ENCODE measurements at regions not wholly inside any gene's neighbourhood (a gene's known extent, or its start where the extent isn't known, plus 50 kb on each side); places are given as distances from the start of the nearest gene placed in this dataset.

DNA sequence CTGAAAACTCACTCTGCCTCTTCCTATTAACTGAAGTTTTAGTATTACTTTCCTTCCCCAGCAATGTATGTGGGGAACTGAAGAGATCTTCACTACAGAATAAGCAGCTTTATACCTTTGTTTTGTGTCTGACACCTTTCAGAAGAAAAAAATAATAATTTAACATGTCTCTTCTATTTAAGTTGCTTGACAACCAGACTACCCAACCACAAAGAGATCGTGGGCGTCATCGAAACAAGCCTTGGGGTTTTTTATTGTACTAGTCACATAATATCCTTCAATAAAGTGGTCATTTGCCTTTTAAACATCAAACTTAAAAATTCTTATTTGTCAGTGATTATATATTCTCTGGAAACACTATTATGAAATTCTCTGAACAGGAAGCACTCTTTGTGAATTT lies 123.7 kb downstream of the CHD9NB start:
- ChIA-PET POLR2A (no interaction called here), CTCF (interaction anchor here (1.6 kb wide), 1 partner anchor 16 kb away, joined by 4 read pairs; no protein-coding TSS in a partner anchor)
- no peak for DNase-seq (ENCODE audit: extremely low spot score)
- TF ChIP-seq, protein P1, sequence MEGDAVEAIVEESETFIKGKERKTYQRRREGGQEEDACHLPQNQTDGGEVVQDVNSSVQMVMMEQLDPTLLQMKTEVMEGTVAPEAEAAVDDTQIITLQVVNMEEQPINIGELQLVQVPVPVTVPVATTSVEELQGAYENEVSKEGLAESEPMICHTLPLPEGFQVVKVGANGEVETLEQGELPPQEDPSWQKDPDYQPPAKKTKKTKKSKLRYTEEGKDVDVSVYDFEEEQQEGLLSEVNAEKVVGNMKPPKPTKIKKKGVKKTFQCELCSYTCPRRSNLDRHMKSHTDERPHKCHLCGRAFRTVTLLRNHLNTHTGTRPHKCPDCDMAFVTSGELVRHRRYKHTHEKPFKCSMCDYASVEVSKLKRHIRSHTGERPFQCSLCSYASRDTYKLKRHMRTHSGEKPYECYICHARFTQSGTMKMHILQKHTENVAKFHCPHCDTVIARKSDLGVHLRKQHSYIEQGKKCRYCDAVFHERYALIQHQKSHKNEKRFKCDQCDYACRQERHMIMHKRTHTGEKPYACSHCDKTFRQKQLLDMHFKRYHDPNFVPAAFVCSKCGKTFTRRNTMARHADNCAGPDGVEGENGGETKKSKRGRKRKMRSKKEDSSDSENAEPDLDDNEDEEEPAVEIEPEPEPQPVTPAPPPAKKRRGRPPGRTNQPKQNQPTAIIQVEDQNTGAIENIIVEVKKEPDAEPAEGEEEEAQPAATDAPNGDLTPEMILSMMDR (IDR thresholded peaks at IDR 0.05; ENCODE audit: control extremely low read depth, extremely low read depth, low read depth, missing control alignments) = no peak

DNA sequence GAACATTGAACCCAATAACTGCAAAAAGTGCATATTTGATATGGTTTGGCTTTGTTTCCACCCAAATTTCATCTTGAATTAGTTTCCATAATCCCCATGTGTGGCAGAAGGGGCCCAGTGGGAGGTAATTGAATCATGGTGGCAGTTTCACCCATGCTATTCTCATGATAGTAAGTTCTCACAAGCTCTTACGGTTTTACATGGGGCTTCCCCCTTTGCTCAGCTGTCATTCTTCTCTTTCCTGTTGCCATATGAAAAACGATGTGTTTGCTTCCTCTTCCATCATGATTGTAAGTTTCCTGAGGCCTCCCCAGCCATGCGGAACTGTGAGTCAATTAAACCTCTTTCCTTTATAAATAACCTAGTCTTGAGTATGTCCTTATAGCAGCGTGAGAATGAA lies 127.6 kb downstream of the CHD9NB start:
- ChIA-PET POLR2A (no interaction called here), CTCF (no interaction called here)
- DNase-seq (ENCODE audit: extremely low spot score) = no peak
- TF ChIP-seq, protein P1 (IDR thresholded peaks at IDR 0.05; ENCODE audit: control extremely low read depth, extremely low read depth, low read depth, missing control alignments) = no peak

DNA sequence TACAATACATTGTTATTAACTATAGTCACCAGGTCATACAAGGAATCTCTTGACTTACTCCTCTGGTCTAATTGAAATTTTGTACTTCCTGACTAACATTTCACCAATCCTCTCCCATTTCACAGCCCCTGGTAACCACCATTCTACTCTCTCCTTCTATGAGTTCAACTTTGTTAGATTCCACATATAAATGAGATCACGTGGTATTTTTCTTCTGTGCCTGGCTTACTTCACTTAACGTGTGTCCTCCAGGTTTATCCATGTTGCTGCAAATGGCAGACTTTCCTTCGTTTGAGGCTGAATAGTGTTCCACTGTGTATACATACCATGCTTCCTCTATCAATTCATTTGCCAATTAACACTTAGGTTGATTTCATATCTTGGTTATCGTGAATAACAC lies 128.5 kb downstream of the CHD9NB start:
- TF ChIP-seq, protein P1 (IDR thresholded peaks at IDR 0.05; ENCODE audit: control extremely low read depth, extremely low read depth, low read depth, missing control alignments) = no peak
- DNase-seq (ENCODE audit: extremely low spot score) = no peak
- CTCF ChIA-PET = no interaction called here
- POLR2A ChIA-PET = no interaction called here

DNA sequence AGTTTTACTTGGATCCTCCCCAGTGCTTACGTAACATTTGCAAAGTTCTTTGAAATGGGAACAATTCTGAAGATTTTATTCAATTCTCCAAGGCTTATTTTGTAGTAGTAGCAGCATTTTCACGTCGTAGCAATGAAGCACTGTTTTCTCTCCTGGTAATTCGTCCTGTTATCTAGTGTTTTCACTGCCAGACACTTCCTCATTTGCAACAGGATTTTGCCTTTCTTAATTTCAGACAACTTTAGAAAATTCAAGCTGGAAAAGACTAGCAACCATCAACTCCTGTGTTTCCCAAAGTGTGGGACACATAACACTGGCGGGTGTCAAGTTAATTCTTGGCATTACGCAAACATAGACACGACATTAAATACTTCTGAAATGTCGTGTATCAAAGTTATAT lies 131.6 kb downstream of the CHD9NB start:
- ChIA-PET POLR2A (no interaction called here), CTCF (interaction anchor here (1.1 kb wide), 1 partner anchor 9 kb away, joined by 3 read pairs; no protein-coding TSS in a partner anchor)

DNA sequence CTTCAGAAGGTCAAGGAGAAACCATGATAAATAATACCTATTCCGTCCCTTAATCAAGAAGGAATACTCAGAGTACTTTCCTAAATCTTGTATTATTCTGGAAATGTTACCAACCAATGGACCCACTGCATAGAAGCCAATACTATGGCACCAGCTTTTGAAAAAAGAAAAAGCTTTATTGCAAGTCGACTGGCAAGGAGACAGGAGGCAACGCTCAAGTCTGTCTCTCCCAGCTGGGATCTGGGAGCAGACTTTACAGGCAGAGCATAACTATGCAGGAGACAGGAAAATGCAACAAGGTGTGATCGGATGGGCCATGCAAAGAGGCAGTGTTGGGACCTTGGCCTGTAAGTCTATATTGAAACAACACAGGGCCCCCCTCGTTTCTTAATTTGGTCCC lies 132.4 kb downstream of the CHD9NB start:
- POLR2A ChIA-PET = no interaction called here
- CTCF ChIA-PET = interaction anchor here (1.1 kb wide), 1 partner anchor 10 kb away, joined by 3 read pairs; no protein-coding TSS in a partner anchor
- no peak for DNase-seq (ENCODE audit: extremely low spot score)
- TF ChIP-seq, protein P1 (IDR thresholded peaks at IDR 0.05; ENCODE audit: control extremely low read depth, extremely low read depth, low read depth, missing control alignments) = no peak

More for the DNA sequence above, 131.6 kb downstream of the CHD9NB start:
- no peak for DNase-seq (ENCODE audit: extremely low spot score)
- TF ChIP-seq, protein P1 (IDR thresholded peaks at IDR 0.05; ENCODE audit: control extremely low read depth, extremely low read depth, low read depth, missing control alignments) = no peak

DNA sequence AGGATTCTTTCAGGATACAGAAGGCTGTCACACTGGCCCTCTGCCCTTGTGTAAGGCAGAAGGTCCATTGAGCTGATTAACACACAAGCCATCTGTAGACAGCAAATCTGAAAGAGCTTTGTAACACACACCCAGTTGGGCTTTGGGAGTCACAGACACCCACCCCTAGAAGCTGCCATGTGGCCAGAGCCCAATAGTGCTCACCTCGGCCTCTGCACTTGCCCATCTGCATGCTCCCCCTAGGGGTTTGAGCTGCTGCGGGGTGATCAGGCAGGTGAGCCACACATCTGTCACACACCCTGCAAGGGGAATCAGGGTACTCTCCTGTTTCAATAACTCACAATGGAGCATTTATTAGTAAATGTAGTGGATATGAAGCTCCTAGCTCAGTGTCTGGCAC lies 138.3 kb downstream of the CHD9NB start:
- TF ChIP-seq, protein P1 (IDR thresholded peaks at IDR 0.05; ENCODE audit: control extremely low read depth, extremely low read depth, low read depth, missing control alignments) = no peak
- ChIA-PET CTCF (interaction anchor here (0.7 to 6.4 kb wide), 9 partner anchors 12 to 722 kb away, joined by 3 to 67 read pairs (median 3); no protein-coding TSS in a partner anchor), POLR2A (no interaction called here)
- DNase-seq (ENCODE audit: extremely low spot score) = no peak

All from GM10248 (cell line).